Neural progenitor cell (in vitro differentiated cells): ENCODE measurements at regions not wholly inside any gene's neighbourhood (a gene's known extent, or its start where the extent isn't known, plus 50 kb on each side); places are given as distances from the start of the nearest gene placed in this dataset.

Source experiments
- DNase-seq: peaks from one replicate; pipeline ENCODE4 v3.0.0-alpha.2; 2016; ENCODE audit warnings: low spot score
- H2AFZ ChIP-seq: fragments of 200-600 bp; sonication (generic); replicated peaks from 2 replicates; pipeline ENCODE4 v1.6.1; 2016; ENCODE audit warnings: antibody characterized with exemption
- H3F3A ChIP-seq: fragments of 200-600 bp; sonication (generic); 2 replicates; pipeline ENCODE4 v1.6.1; 2016; ENCODE audit warnings: antibody characterized with exemption, low read depth
- H3K27ac ChIP-seq: fragments of 200-600 bp; sonication (generic); 2 replicates; pipeline ENCODE4 v1.5.1; 2016; ENCODE audit warnings: mild to moderate bottlenecking
- H3K27me3 ChIP-seq: fragments of 200-600 bp; sonication (generic); 2 replicates; pipeline ENCODE4 v1.6.1; 2016; ENCODE audit warnings: mild to moderate bottlenecking, moderate library complexity
- H3K36me3 ChIP-seq: fragments of 200-600 bp; sonication (generic); 2 replicates; pipeline ENCODE4 v1.5.1; 2016
- H3K4me1 ChIP-seq: fragments of 200-600 bp; sonication (generic); 2 replicates; pipeline ENCODE4 v1.6.1; 2016; ENCODE audit warnings: mixed run types
- H3K4me2 ChIP-seq: fragments of 200-600 bp; sonication (generic); 2 replicates; pipeline ENCODE4 v1.6.1; 2016
- H3K4me3 ChIP-seq: fragments of 200-600 bp; sonication (generic); 2 replicates; pipeline ENCODE4 v1.5.1; 2016
- H3K79me2 ChIP-seq: fragments of 200-600 bp; sonication (generic); 2 replicates; pipeline ENCODE4 v1.6.1; 2016; ENCODE audit warnings: low read depth
- H3K9ac ChIP-seq: fragments of 200-600 bp; sonication (generic); 2 replicates; pipeline ENCODE4 v1.6.1; 2016
- H3K9me3 ChIP-seq: fragments of 200-600 bp; sonication (generic); 2 replicates; pipeline ENCODE4 v1.5.1; 2016; ENCODE audit warnings: low read depth
- H4K20me1 ChIP-seq: fragments of 200-600 bp; sonication (generic); 2 replicates; pipeline ENCODE4 v1.6.1; 2016; ENCODE audit warnings: low read depth
- H3K27ac Mint-ChIP-seq: 3 replicates; pipeline ENCODE4 v1.8.0; 2021; ENCODE audit warnings: mixed read lengths
- H3K27me3 Mint-ChIP-seq: 2 replicates; pipeline ENCODE4 v1.8.0; 2022; ENCODE audit warnings: low read depth, mild to moderate bottlenecking, inconsistent platforms, moderate library complexity, mixed read lengths; ENCODE audit not compliant: insufficient read depth
- H3K36me3 Mint-ChIP-seq: 3 replicates; pipeline ENCODE4 v1.8.0; 2021; ENCODE audit warnings: mixed read lengths
- H3K4me1 Mint-ChIP-seq: 3 replicates; pipeline ENCODE4 v1.8.0; 2021; ENCODE audit warnings: mixed read lengths
- H3K4me3 Mint-ChIP-seq: 3 replicates; pipeline ENCODE4 v1.8.0; 2021; ENCODE audit warnings: mild to moderate bottlenecking, moderate library complexity, mixed read lengths
- H3K9me3 Mint-ChIP-seq: 3 replicates; pipeline ENCODE4 v1.8.0; 2020; ENCODE audit warnings: mixed read lengths
- CTCF ChIP-seq: fragments of 200-600 bp; sonication (generic); IDR thresholded peaks from 2 replicates; pipeline ENCODE4 v1.5.1; 2017; ENCODE audit warnings: antibody characterized with exemption, mild to moderate bottlenecking
- EZH2 ChIP-seq: fragments of 200-600 bp; sonication (generic); IDR thresholded peaks from 2 replicates; pipeline ENCODE4 v1.6.1; 2017; ENCODE audit warnings: antibody characterized with exemption, mild to moderate bottlenecking, moderate library complexity
- EZH2phosphoT487 ChIP-seq: fragments of 200-600 bp; sonication (generic); IDR thresholded peaks from 2 replicates; pipeline ENCODE4 v1.6.1; 2017; ENCODE audit warnings: antibody characterized with exemption

GRCh38 chr18:2223849-2224248, 347.5 kb downstream of the METTL4 start:
- H3K27ac Mint-ChIP-seq, result no peak overlapping the region
- H3K36me3 Mint-ChIP-seq, result no peaks in the 10 kb centered on the region
- Histone ChIP-seq H3K9me3 (no peaks in the 10 kb centered on the region), H3K27me3 (no peaks in the 10 kb centered on the region), H3F3A (no peaks in the 10 kb centered on the region), H3K36me3 (no peaks in the 10 kb centered on the region), H4K20me1 (no peaks in the 10 kb centered on the region), H3K79me2 (no peaks in the 10 kb centered on the region), H3K4me1 (no peaks in the 10 kb centered on the region), H3K9ac (no peak overlapping the region), H3K4me2 (no peak overlapping the region), H3K4me3 (no peak overlapping the region), H2AFZ (peak overlapping the region; percentile 22), H3K27ac (no peak overlapping the region)
- peak; percentile 51 for DNase-seq
- no peaks in the 10 kb centered on the region for H3K27me3 Mint-ChIP-seq
- no peak overlapping the region for H3K4me3 Mint-ChIP-seq
- peaks cover 7% of the 10 kb centered on the region for H3K4me1 Mint-ChIP-seq
- no peaks in the 10 kb centered on the region for H3K9me3 Mint-ChIP-seq
- peak; percentile 79 for TF ChIP-seq CTCF
- TF ChIP-seq EZH2phosphoT487, result no peak
- no peak for TF ChIP-seq EZH2

GRCh38 chr18:2236232-2236631, 335.1 kb downstream of the METTL4 start:
- H3K9ac ChIP-seq, result no peak overlapping the region
- Mint-ChIP-seq H3K27ac (no peak overlapping the region), H3K27me3 (peaks cover 4% of the 10 kb centered on the region), H3K9me3 (no peaks in the 10 kb centered on the region), H3K36me3 (no peaks in the 10 kb centered on the region), H3K4me3 (no peak overlapping the region), H3K4me1 (peaks cover 7% of the 10 kb centered on the region)
- no peaks in the 10 kb centered on the region for H3K36me3 ChIP-seq
- TF ChIP-seq EZH2phosphoT487 (no peak), CTCF (no peak), EZH2 (no peak)
- no peak overlapping the region for H2AFZ ChIP-seq
- no peak for DNase-seq
- H3K4me2 ChIP-seq, result no peak overlapping the region
- no peaks in the 10 kb centered on the region for H3K4me1 ChIP-seq
- H3K9me3 ChIP-seq, result no peaks in the 10 kb centered on the region
- H3F3A ChIP-seq, result no peaks in the 10 kb centered on the region
- no peak overlapping the region for H3K27ac ChIP-seq
- H3K4me3 ChIP-seq, result no peak overlapping the region
- H3K79me2 ChIP-seq, result no peaks in the 10 kb centered on the region
- H4K20me1 ChIP-seq, result no peaks in the 10 kb centered on the region
- H3K27me3 ChIP-seq, result no peaks in the 10 kb centered on the region

GRCh38 chr18:2237706-2238105, 333.6 kb downstream of the METTL4 start:
- Mint-ChIP-seq H3K36me3 (no peaks in the 10 kb centered on the region), H3K27me3 (peaks cover 4% of the 10 kb centered on the region), H3K9me3 (no peaks in the 10 kb centered on the region), H3K27ac (peak overlapping the region; percentile 4), H3K4me1 (peaks cover 7% of the 10 kb centered on the region), H3K4me3 (no peak overlapping the region)
- Histone ChIP-seq H3K9ac (no peak overlapping the region), H2AFZ (peak overlapping the region; percentile 23), H3K4me2 (no peak overlapping the region), H3F3A (no peaks in the 10 kb centered on the region), H4K20me1 (no peaks in the 10 kb centered on the region), H3K79me2 (no peaks in the 10 kb centered on the region), H3K9me3 (no peaks in the 10 kb centered on the region), H3K27ac (no peak overlapping the region), H3K4me1 (no peaks in the 10 kb centered on the region), H3K36me3 (no peaks in the 10 kb centered on the region), H3K4me3 (no peak overlapping the region), H3K27me3 (no peaks in the 10 kb centered on the region)
- no peak for DNase-seq
- TF ChIP-seq EZH2 (no peak), CTCF (no peak), EZH2phosphoT487 (no peak)
